K562 (cell line): ENCODE measurements at regions not wholly inside any gene's neighbourhood (a gene's known extent, or its start where the extent isn't known, plus 50 kb on each side); places are given as distances from the start of the nearest gene placed in this dataset.

Experiments used
- ATAC-seq: fragments of 200-7000 bp; cut with Tn5 transposase; 3 replicates; pipeline ENCODE4 v1.9.1; 2020; ENCODE audit warnings: moderate library complexity
- BruUV-seq: library from RNA; stranded (reverse); fragments of 400-500 nt; replicated peaks from 2 replicates; lab custom pipeline; 2021; lab: Mats Ljungman, UMichigan
- CTCF ChIA-PET: fragments of 300-600 bp; formaldehyde crosslinking; extraction: SDS; loops from one replicate; lab custom pipeline; 2021; ENCODE audit warnings: low intra/inter-chr PET ratio; lab: Yijun Ruan, JAX
- POLR2A ChIA-PET: fragments of 300-600, 350-650 bp; sonication (Branson Sonifier 250); formaldehyde crosslinking; extraction: SDS; loops from one replicate; lab custom pipeline; 2021; ENCODE audit warnings: antibody characterized with exemption, inconsistent platforms; lab: Yijun Ruan, JAX
- DNase-seq, 4 experiments: peaks; one replicate each; pipeline versions ENCODE4 v3.0.0 to v3.0.0-alpha.2; 2011 to 2018; ENCODE audit warnings: low spot score in 3 of 4, mixed read lengths in 3 of 4; ENCODE audit errors: extremely low read depth in 1 of 4
- FAIRE-seq: peaks from 2 replicates; lab custom pipeline; 2011; peaks lifted over from hg19 to GRCh38; lab: Jason Lieb, UNC
- H2AFZ ChIP-seq: 2 replicates; pipeline ENCODE4 v1.6.0; 2011; ENCODE audit warnings: low read depth, low read length, control low read depth, inconsistent platforms
- H3K27ac ChIP-seq: fragments of 200-600 bp; 3 replicates; pipeline ENCODE4 v1.8.0; 2011; ENCODE audit warnings: low read depth, mild to moderate bottlenecking, control low read depth, inconsistent platforms, low read length, moderate library complexity, mixed read lengths; ENCODE audit errors: extremely low read depth
- H3K27me3 ChIP-seq, 2 experiments: fragments of 300-600 bp in 1 of 2; 2 replicates in 1 of 2; 3 replicates in 1 of 2; pipeline versions ENCODE4 v1.6.0 to v1.8.0; 2011; ENCODE audit warnings: inconsistent platforms in 2 of 2, low read length in 2 of 2, mild to moderate bottlenecking in 1 of 2, mixed read lengths in 1 of 2, moderate library complexity in 1 of 2; ENCODE audit not compliant: control insufficient read depth in 2 of 2, insufficient read depth in 2 of 2
- H3K36me3 ChIP-seq: fragments of 300-600 bp; 3 replicates; pipeline ENCODE4 v1.8.0; 2011; ENCODE audit warnings: mild to moderate bottlenecking, low read length, inconsistent platforms; ENCODE audit not compliant: control insufficient read depth, insufficient read depth
- H3K4me1 ChIP-seq, 2 experiments: fragments of 200-600 bp in 1 of 2; replicated peaks in 1 of 2; 2 replicates in 1 of 2; 3 replicates in 1 of 2; pipeline versions ENCODE4 v1.5.1 to v1.8.0; 2011; ENCODE audit warnings: inconsistent platforms in 2 of 2, low read length in 2 of 2, mild to moderate bottlenecking in 1 of 2, mixed read lengths in 1 of 2, moderate library complexity in 1 of 2; ENCODE audit not compliant: control insufficient read depth in 2 of 2, insufficient read depth in 2 of 2
- H3K4me2 ChIP-seq: 2 replicates; pipeline ENCODE4 v1.6.1; 2011; ENCODE audit warnings: low read length, control low read depth, inconsistent platforms, mixed read lengths; ENCODE audit not compliant: insufficient read depth
- H3K4me3 ChIP-seq: fragments of 200-600 bp; sonication (generic), shearing (Covaris generic); 2 replicates; pipeline ENCODE4 v1.5.1; 2016; ENCODE audit warnings: control low read depth, inconsistent platforms
- H3K79me2 ChIP-seq: fragments of 200-600 bp; 3 replicates; pipeline ENCODE4 v1.8.0; 2011; ENCODE audit warnings: low read length, inconsistent platforms; ENCODE audit not compliant: control insufficient read depth, insufficient read depth
- H3K9ac ChIP-seq, 2 experiments: 2 replicates each; pipeline versions ENCODE4 v1.6.0 to v1.6.1; 2011; ENCODE audit warnings: low read depth in 2 of 2, low read length in 2 of 2, control low read depth in 1 of 2, inconsistent platforms in 1 of 2, mild to moderate bottlenecking in 1 of 2, mixed read lengths in 1 of 2; ENCODE audit not compliant: insufficient read depth in 1 of 2
- H3K9me1 ChIP-seq: one replicate; pipeline ENCODE4 v1.6.0; 2011; ENCODE audit warnings: inconsistent platforms, mild to moderate bottlenecking, low read length, moderate library complexity; ENCODE audit not compliant: control insufficient read depth, insufficient read depth
- H3K9me3 ChIP-seq: replicated peaks from 2 replicates; pipeline ENCODE4 v1.5.1; 2011; ENCODE audit warnings: low read depth, low read length, inconsistent platforms; ENCODE audit not compliant: control insufficient read depth, insufficient read depth
- H4K20me1 ChIP-seq: replicated peaks from 2 replicates; pipeline ENCODE4 v1.6.1; 2011; ENCODE audit warnings: low read length, inconsistent platforms, mixed read lengths; ENCODE audit not compliant: control insufficient read depth, insufficient read depth
- ADNP ChIP-seq: fragments of 200-800 bp; sonication (Bioruptor generic); IDR thresholded peaks from 2 replicates; pipeline ENCODE4 v1.6.1; 2016; ENCODE audit warnings: missing genetic modification characterization, missing compliant biosample characterization
- CBX2 ChIP-seq: fragments of 200-600 bp; sonication (generic); IDR thresholded peaks from one replicate; pipeline ENCODE4 v1.6.1; 2012; ENCODE audit warnings: mild to moderate bottlenecking, low read length, inconsistent platforms; ENCODE audit not compliant: insufficient read depth, poor library complexity, severe bottlenecking
- ETV6 ChIP-seq, 3 experiments: fragments of 150-350 bp in 1 of 3; sonication (generic) in 1 of 3; formaldehyde crosslinking in 1 of 3; IDR thresholded peaks; 2 replicates each; pipeline versions ENCODE4 v1.6.1 to v1.8.0; 2014 to 2022; ENCODE audit warnings: borderline replicate concordance in 2 of 3, low read depth in 2 of 3, antibody characterized with exemption in 1 of 3, low read length in 1 of 3, mild to moderate bottlenecking in 1 of 3, missing genetic modification reagents in 1 of 3
- GTF2F1 ChIP-seq: IDR thresholded peaks from 2 replicates; pipeline ENCODE4 v1.6.1; 2011; ENCODE audit warnings: low read depth, low read length, improper control_type of control experiment
- HSF4 ChIP-seq: fragments of 250-450 bp; sonication (Bioruptor Pico); IDR thresholded peaks from 2 replicates; pipeline ENCODE4 v2.1.2; 2022; ENCODE audit warnings: mild to moderate bottlenecking, moderate library complexity, borderline replicate concordance
- NFATC3 ChIP-seq: fragments of 450-650 bp; IDR thresholded peaks from 2 replicates; pipeline ENCODE4 v1.6.1; 2017; ENCODE audit warnings: mild to moderate bottlenecking
- PHB2 ChIP-seq: fragments of 450-650 bp; IDR thresholded peaks from 2 replicates; pipeline ENCODE4 v1.6.1; 2017; ENCODE audit warnings: low read depth
- RBM34 ChIP-seq: fragments of 200-400 bp; formaldehyde crosslinking; IDR thresholded peaks from 2 replicates; pipeline ENCODE4 v1.6.1; 2018; ENCODE audit warnings: low read length, borderline replicate concordance; ENCODE audit not compliant: insufficient read depth
- SUPT5H ChIP-seq: fragments of 450-650 bp; IDR thresholded peaks from 2 replicates; pipeline ENCODE4 v1.6.1; 2016
- WHSC1 ChIP-seq: IDR thresholded peaks from one replicate; pipeline ENCODE4 v1.6.1; 2012; ENCODE audit warnings: low read length, control low read depth, inconsistent platforms
- ZNF12 ChIP-seq: sonication (generic); formaldehyde crosslinking; IDR thresholded peaks from 2 replicates; pipeline ENCODE4 v1.4.0; 2020; ENCODE audit warnings: mild to moderate bottlenecking, missing genetic modification reagents
- ZNF436 ChIP-seq: fragments of 250-450, 450-650 bp; sonication (Bioruptor Pico); formaldehyde crosslinking; IDR thresholded peaks from 2 replicates; pipeline ENCODE4 v1.7.0; 2020; ENCODE audit warnings: mild to moderate bottlenecking
- ZNF584 ChIP-seq: fragments of 200-800 bp; sonication (Bioruptor generic); IDR thresholded peaks from 2 replicates; pipeline ENCODE4 v1.6.1; 2016; ENCODE audit warnings: low read depth, mild to moderate bottlenecking, missing genetic modification characterization, missing compliant biosample characterization
- WGBS: fragments of 100-300 bp; shearing (Covaris generic); methylation state at CpG from one replicate; pipeline ENCODE4 v1.1.6; 2016; ENCODE audit warnings: low coverage, mixed read lengths; ENCODE audit not compliant: insufficient coverage; ENCODE audit errors: missing lambda C conversion rate; 5-methylcytosine and 5-hydroxymethylcytosine counted together
- in situ Hi-C: fragments of 300-500 bp; cut with MboI; formaldehyde crosslinking; loops from 4 replicates; pipeline ENCODE4 v1.15.0; 2018; ENCODE audit warnings: inconsistent platforms, mixed read lengths
- intact Hi-C: fragments of 100-400 bp; cut with micrococcal nuclease; formaldehyde crosslinking; loops from 2 replicates; pipeline ENCODE4 v1.14.2; 2022
- TF ChIP-seq, protein P1 (sequence below): sonication (generic); formaldehyde crosslinking; IDR thresholded peaks from 2 replicates; pipeline ENCODE4 v1.8.0; 2022; ENCODE audit warnings: mild to moderate bottlenecking, missing genetic modification reagents
- TF ChIP-seq, protein P2 (sequence below): sonication (generic); formaldehyde crosslinking; IDR thresholded peaks from 2 replicates; pipeline ENCODE4 v1.9.0; 2022; ENCODE audit warnings: mild to moderate bottlenecking, missing genetic modification reagents
- TF ChIP-seq, protein P3 (sequence below): sonication (generic); formaldehyde crosslinking; IDR thresholded peaks from 2 replicates; pipeline ENCODE4 v1.8.1; 2022; ENCODE audit warnings: missing genetic modification reagents

DNA sequence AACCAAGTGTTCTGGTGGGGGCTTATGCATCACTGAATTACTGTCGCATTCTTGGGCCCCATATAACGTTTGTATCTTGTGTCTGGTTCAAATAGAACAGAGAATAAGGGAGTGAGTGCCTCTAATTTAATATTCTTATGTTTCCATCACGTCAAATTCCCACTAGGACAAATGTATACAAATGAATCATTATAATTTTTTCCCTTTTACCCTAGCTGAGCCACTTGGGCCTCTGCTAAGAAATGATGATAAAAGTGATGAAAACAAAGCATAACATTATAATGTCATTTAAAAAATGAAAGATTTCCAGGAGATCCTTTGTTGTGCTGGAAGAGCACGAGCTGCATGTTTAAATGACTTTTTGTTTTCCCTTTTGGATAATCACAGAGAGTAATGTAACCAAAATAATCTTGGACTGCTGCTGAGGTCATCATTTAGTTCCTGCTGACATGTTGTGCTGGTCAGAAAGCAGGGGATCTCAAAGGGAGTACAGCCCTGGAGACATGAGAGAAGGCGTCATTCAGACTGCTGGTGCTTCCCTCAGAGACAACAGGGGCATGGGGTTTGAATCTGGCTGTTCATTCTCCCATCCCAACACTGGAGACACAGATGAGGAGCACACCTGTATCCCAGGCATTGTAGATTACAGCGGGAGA lies 105.1 kb upstream of the SCOC start (continued):
- TF ChIP-seq ADNP (tag), result no peak
- TF ChIP-seq PHB2, result no peak
- TF ChIP-seq, protein P1, sequence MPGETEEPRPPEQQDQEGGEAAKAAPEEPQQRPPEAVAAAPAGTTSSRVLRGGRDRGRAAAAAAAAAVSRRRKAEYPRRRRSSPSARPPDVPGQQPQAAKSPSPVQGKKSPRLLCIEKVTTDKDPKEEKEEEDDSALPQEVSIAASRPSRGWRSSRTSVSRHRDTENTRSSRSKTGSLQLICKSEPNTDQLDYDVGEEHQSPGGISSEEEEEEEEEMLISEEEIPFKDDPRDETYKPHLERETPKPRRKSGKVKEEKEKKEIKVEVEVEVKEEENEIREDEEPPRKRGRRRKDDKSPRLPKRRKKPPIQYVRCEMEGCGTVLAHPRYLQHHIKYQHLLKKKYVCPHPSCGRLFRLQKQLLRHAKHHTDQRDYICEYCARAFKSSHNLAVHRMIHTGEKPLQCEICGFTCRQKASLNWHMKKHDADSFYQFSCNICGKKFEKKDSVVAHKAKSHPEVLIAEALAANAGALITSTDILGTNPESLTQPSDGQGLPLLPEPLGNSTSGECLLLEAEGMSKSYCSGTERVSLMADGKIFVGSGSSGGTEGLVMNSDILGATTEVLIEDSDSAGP (CRISPR knock-in tag), result no peak
- no peak for TF ChIP-seq CBX2

DNA sequence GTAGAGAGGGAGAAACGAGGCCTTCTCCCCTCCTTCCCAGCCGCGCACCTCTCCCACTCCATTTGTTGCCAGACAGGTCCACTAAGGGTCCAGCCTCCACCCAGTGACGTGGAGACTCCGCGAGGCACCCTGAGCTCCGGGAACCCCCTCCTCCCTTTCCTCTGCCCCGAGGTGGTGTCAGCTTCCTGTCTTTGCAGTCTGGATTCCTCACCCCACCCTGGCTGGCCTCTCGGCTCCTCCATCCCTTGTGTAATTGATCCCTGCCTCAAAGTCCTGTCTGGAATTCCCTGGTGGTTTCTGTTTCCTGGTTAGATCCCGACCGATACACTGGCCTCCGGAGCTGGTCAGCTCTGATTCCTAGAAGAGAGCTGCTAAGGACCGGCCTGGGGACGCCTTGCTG lies 105.9 kb upstream of the SCOC start:
- no TSS peak for BruUV-seq
- 2% methylated on average over 14 of the region's 14 CpGs for WGBS
- POLR2A ChIA-PET, result interaction anchor here (1.2 kb wide), 1 partner anchor 33 kb away, joined by 3 read pairs; no protein-coding TSS in a partner anchor
- ATAC-seq (no peak), FAIRE-seq (no peak), DNase-seq (no peak)
- intact Hi-C loops, result no loop called here
- no peaks in the 10 kb centered on the region; the same call in 1 of the 2 replicates for H4K20me1 ChIP-seq
- no peak overlapping the region for H2AFZ ChIP-seq
- H3K9me3 ChIP-seq, result no peaks in the 10 kb centered on the region
- no peak overlapping the region for H3K4me2 ChIP-seq
- no peaks in the 10 kb centered on the region for H3K4me1 ChIP-seq
- in situ Hi-C loops, result no loop called here
- H3K36me3 ChIP-seq, result no peaks in the 10 kb centered on the region
- no peaks in the 10 kb centered on the region for H3K9me1 ChIP-seq
- TF ChIP-seq, protein P2, sequence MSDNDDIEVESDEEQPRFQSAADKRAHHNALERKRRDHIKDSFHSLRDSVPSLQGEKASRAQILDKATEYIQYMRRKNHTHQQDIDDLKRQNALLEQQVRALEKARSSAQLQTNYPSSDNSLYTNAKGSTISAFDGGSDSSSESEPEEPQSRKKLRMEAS (CRISPR knock-in tag), result no peak
- TF ChIP-seq WHSC1 (no peak), GTF2F1 (no peak), RBM34 (no peak), ETV6 (IDR thresholded peaks at IDR 0.05; ENCODE audit: borderline replicate concordance in 1 of 2, low read depth in 2 of 2, low read length in 1 of 2) (no peak), ETV6 (CRISPR knock-in tag; IDR thresholded peaks at IDR 0.05; ENCODE audit: borderline replicate concordance) (no peak), NFATC3 (no peak), ZNF436 (CRISPR knock-in tag) (no peak), HSF4 (CRISPR knock-in tag) (no peak), SUPT5H (no peak), ZNF12 (CRISPR knock-in tag) (no peak), ZNF584 (CRISPR knock-in tag) (no peak)
- TF ChIP-seq, protein P3, sequence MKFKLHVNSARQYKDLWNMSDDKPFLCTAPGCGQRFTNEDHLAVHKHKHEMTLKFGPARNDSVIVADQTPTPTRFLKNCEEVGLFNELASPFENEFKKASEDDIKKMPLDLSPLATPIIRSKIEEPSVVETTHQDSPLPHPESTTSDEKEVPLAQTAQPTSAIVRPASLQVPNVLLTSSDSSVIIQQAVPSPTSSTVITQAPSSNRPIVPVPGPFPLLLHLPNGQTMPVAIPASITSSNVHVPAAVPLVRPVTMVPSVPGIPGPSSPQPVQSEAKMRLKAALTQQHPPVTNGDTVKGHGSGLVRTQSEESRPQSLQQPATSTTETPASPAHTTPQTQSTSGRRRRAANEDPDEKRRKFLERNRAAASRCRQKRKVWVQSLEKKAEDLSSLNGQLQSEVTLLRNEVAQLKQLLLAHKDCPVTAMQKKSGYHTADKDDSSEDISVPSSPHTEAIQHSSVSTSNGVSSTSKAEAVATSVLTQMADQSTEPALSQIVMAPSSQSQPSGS, result no peak
- CTCF ChIA-PET, result no interaction called here
- H3K79me2 ChIP-seq, result no peaks in the 10 kb centered on the region
- H3K27ac ChIP-seq, result no peak overlapping the region
- H3K4me3 ChIP-seq, result no peak overlapping the region
- H3K9ac ChIP-seq, result no peak overlapping the region
- peaks cover 9 to 29% of the 10 kb centered on the region in 2 experiments for H3K27me3 ChIP-seq
